Mesenchymal stem cell (in vitro differentiated cells and primary cell): ENCODE measurements at regions not wholly inside any gene's neighbourhood (a gene's known extent, or its start where the extent isn't known, plus 50 kb on each side); places are given as distances from the start of the nearest gene placed in this dataset.

Experiments
- DNase-seq: peaks from one replicate; pipeline ENCODE4 v3.0.0-alpha.2; 2013
- H2AFZ ChIP-seq: one replicate; pipeline ENCODE4 v1.6.1; 2013; ENCODE audit warnings: low read depth, mild to moderate bottlenecking, control low read depth, inconsistent platforms, low read length, moderate library complexity
- H2AK5ac ChIP-seq: 2 replicates; pipeline ENCODE4 v1.6.1; 2013; ENCODE audit warnings: low read length, moderate library complexity, mild to moderate bottlenecking, inconsistent platforms; ENCODE audit not compliant: severe bottlenecking
- H2BK120ac ChIP-seq: one replicate; pipeline ENCODE4 v1.6.1; 2013; ENCODE audit warnings: low read depth, mild to moderate bottlenecking, inconsistent platforms, low read length, moderate library complexity
- H2BK12ac ChIP-seq, 2 experiments: one replicate each; pipeline ENCODE4 v1.6.1; 2013; ENCODE audit warnings: inconsistent platforms in 2 of 2, low read length in 2 of 2, mild to moderate bottlenecking in 2 of 2, moderate library complexity in 2 of 2, control low read depth in 1 of 2
- H2BK15ac ChIP-seq: one replicate; pipeline ENCODE4 v1.6.1; 2013; ENCODE audit warnings: mild to moderate bottlenecking, low read depth, inconsistent platforms; ENCODE audit not compliant: poor library complexity, severe bottlenecking
- H2BK5ac ChIP-seq: 2 replicates; pipeline ENCODE4 v1.6.1; 2013; ENCODE audit warnings: low read depth, mild to moderate bottlenecking, low read length, control low read depth, inconsistent platforms; ENCODE audit not compliant: poor library complexity, severe bottlenecking
- H3K14ac ChIP-seq, 2 experiments: one replicate each; pipeline ENCODE4 v1.6.1; 2013; ENCODE audit warnings: inconsistent platforms in 2 of 2, low read length in 2 of 2, control low read depth in 1 of 2, mild to moderate bottlenecking in 1 of 2, moderate library complexity in 1 of 2
- H3K18ac ChIP-seq, 2 experiments: one replicate each; pipeline ENCODE4 v1.6.1; 2013; ENCODE audit warnings: inconsistent platforms in 2 of 2, low read length in 2 of 2, control low read depth in 1 of 2, low read depth in 1 of 2, mild to moderate bottlenecking in 1 of 2
- H3K23ac ChIP-seq, 2 experiments: one replicate each; pipeline ENCODE4 v1.6.1; 2013; ENCODE audit warnings: inconsistent platforms in 2 of 2, low read length in 2 of 2, mild to moderate bottlenecking in 2 of 2, moderate library complexity in 2 of 2, control low read depth in 1 of 2
- H3K27ac ChIP-seq: 2 replicates; pipeline ENCODE4 v1.5.1; 2013; ENCODE audit warnings: mild to moderate bottlenecking, moderate library complexity, low read length, control low read depth, inconsistent platforms; ENCODE audit not compliant: poor library complexity, severe bottlenecking
- H3K27me3 ChIP-seq, 2 experiments: 2 replicates each; pipeline versions ENCODE4 v1.6.1 to v1.7.0; 2013; ENCODE audit warnings: low read length in 2 of 2, mild to moderate bottlenecking in 2 of 2, moderate library complexity in 2 of 2, control low read depth in 1 of 2, inconsistent platforms in 1 of 2; ENCODE audit not compliant: control insufficient read depth in 1 of 2, insufficient read depth in 1 of 2
- H3K36me3 ChIP-seq, 2 experiments: 2 replicates each; pipeline versions ENCODE4 v1.6.1 to v1.7.0; 2013; ENCODE audit warnings: low read length in 2 of 2, control low read depth in 1 of 2, inconsistent platforms in 1 of 2, low read depth in 1 of 2, mild to moderate bottlenecking in 1 of 2; ENCODE audit not compliant: insufficient read depth in 2 of 2, control insufficient read depth in 1 of 2
- H3K4ac ChIP-seq, 2 experiments: one replicate each; pipeline ENCODE4 v1.6.1; 2013; ENCODE audit warnings: inconsistent platforms in 2 of 2, low read length in 2 of 2, mild to moderate bottlenecking in 2 of 2, moderate library complexity in 2 of 2, control low read depth in 1 of 2, low read depth in 1 of 2
- H3K4me1 ChIP-seq: 2 replicates; pipeline ENCODE4 v1.6.1; 2013; ENCODE audit warnings: low read depth, low read length, control low read depth; ENCODE audit not compliant: control insufficient read depth, insufficient read depth
- H3K4me2 ChIP-seq: 2 replicates; pipeline ENCODE4 v1.6.1; 2013; ENCODE audit warnings: low read length, mild to moderate bottlenecking, inconsistent platforms; ENCODE audit not compliant: poor library complexity, severe bottlenecking
- H3K4me3 ChIP-seq, 2 experiments: 2 replicates each; pipeline versions ENCODE4 v1.5.1 to v1.7.0; 2013; ENCODE audit warnings: low read length in 2 of 2, mild to moderate bottlenecking in 2 of 2, control low read depth in 1 of 2, low read depth in 1 of 2; ENCODE audit not compliant: insufficient read depth in 1 of 2
- H3K79me1 ChIP-seq: replicated peaks from 2 replicates; pipeline ENCODE4 v1.6.1; 2013; ENCODE audit warnings: mild to moderate bottlenecking, control low read depth, low read length, inconsistent platforms; ENCODE audit not compliant: poor library complexity, severe bottlenecking
- H3K9ac ChIP-seq: 2 replicates; pipeline ENCODE4 v1.7.0; 2013; ENCODE audit warnings: mild to moderate bottlenecking, low read length, moderate library complexity
- H3K9me3 ChIP-seq: 2 replicates; pipeline ENCODE4 v1.7.0; 2013; ENCODE audit warnings: mild to moderate bottlenecking, low read length; ENCODE audit not compliant: control insufficient read depth
- H4K8ac ChIP-seq: one replicate; pipeline ENCODE4 v1.6.1; 2013; ENCODE audit warnings: inconsistent platforms, mild to moderate bottlenecking, low read length, moderate library complexity
- H4K91ac ChIP-seq: one replicate; pipeline ENCODE4 v1.6.1; 2013; ENCODE audit warnings: mild to moderate bottlenecking, low read length, inconsistent platforms
- WGBS: methylation state at CpG from one replicate; pipeline ENCODE4 v1.1.7; 2013; ENCODE audit warnings: mixed read lengths; 5-methylcytosine and 5-hydroxymethylcytosine counted together

GRCh38 chr11:110984693-110985092 lies 260.8 kb upstream of the POU2AF2 start:
- WGBS: 84% methylated on average over 1 of the region's 1 CpG
- H2BK120ac ChIP-seq: no peak overlapping the region

GRCh38 chr11:110984147-110984546 lies 261.4 kb upstream of the POU2AF2 start:
- H2BK120ac ChIP-seq: no peak overlapping the region
- no peak overlapping the region for H2BK15ac ChIP-seq
- H3K79me1 ChIP-seq: no peaks in the 10 kb centered on the region
- no peak overlapping the region for H3K27ac ChIP-seq
- H3K4me1 ChIP-seq: no peaks in the 10 kb centered on the region
- H3K4me3 ChIP-seq: no peak overlapping the region
- no CpG with 5 or more reads among the region's 2 CpGs for WGBS
- H3K23ac ChIP-seq: no peak overlapping the region
- no peak overlapping the region for H3K14ac ChIP-seq
- H3K18ac ChIP-seq: no peak overlapping the region
- no peaks in the 10 kb centered on the region for H3K9me3 ChIP-seq
- no peak overlapping the region for H2BK12ac ChIP-seq
- no peaks in the 10 kb centered on the region for H3K27me3 ChIP-seq
- peak; percentile 73 for DNase-seq
- H4K91ac ChIP-seq: no peak overlapping the region
- no peak overlapping the region for H2AK5ac ChIP-seq
- H3K4me2 ChIP-seq: no peak overlapping the region
- no peaks in the 10 kb centered on the region for H3K36me3 ChIP-seq
- H3K4ac ChIP-seq: no peak overlapping the region
- no peak overlapping the region for H2AFZ ChIP-seq
- H2BK5ac ChIP-seq: no peak overlapping the region
- no peak overlapping the region for H3K9ac ChIP-seq
- no peak overlapping the region for H4K8ac ChIP-seq

More at GRCh38 chr11:110984693-110985092, 260.8 kb upstream of the POU2AF2 start:
- no peaks in the 10 kb centered on the region for H3K4me1 ChIP-seq
- peak overlapping the region in 1 of 2 experiments; percentile 39 for H2BK12ac ChIP-seq
- H3K23ac ChIP-seq: no peak overlapping the region
- no peak overlapping the region for H3K14ac ChIP-seq
- no peak for DNase-seq
- H4K8ac ChIP-seq: no peak overlapping the region
- no peak overlapping the region for H2BK15ac ChIP-seq
- no peaks in the 10 kb centered on the region for H3K27me3 ChIP-seq
- no peak overlapping the region for H2AFZ ChIP-seq
- no peak overlapping the region for H2AK5ac ChIP-seq
- no peaks in the 10 kb centered on the region for H3K36me3 ChIP-seq
- no peak overlapping the region for H2BK5ac ChIP-seq
- no peak overlapping the region for H3K4me3 ChIP-seq
- H3K4me2 ChIP-seq: no peak overlapping the region
- no peak overlapping the region for H3K27ac ChIP-seq
- H3K79me1 ChIP-seq: no peaks in the 10 kb centered on the region
- H3K9ac ChIP-seq: no peak overlapping the region
- peak overlapping the region in 1 of 2 experiments; percentile 61 for H3K4ac ChIP-seq
- H3K18ac ChIP-seq: no peak overlapping the region
- H3K9me3 ChIP-seq: no peaks in the 10 kb centered on the region
- H4K91ac ChIP-seq: no peak overlapping the region

- H3K4me2 ChIP-seq: no peak overlapping the region
- H2AFZ ChIP-seq: no peak overlapping the region
- H3K4ac ChIP-seq: no peak overlapping the region
- no peaks in the 10 kb centered on the region for H3K9me3 ChIP-seq
- H4K8ac ChIP-seq: no peak overlapping the region
- H2BK15ac ChIP-seq: no peak overlapping the region
- H3K36me3 ChIP-seq: no peaks in the 10 kb centered on the region
- no peak overlapping the region for H3K23ac ChIP-seq
- H2BK12ac ChIP-seq: no peak overlapping the region
- no peak overlapping the region for H2BK120ac ChIP-seq
- no peaks in the 10 kb centered on the region for H3K79me1 ChIP-seq
- H3K18ac ChIP-seq: no peak overlapping the region
- no peak overlapping the region for H3K4me3 ChIP-seq
- 79% methylated on average over 2 of the region's 2 CpGs for WGBS
- no peak overlapping the region for H4K91ac ChIP-seq
- H3K14ac ChIP-seq: no peak overlapping the region
- no peaks in the 10 kb centered on the region for H3K4me1 ChIP-seq
- no peak overlapping the region for H3K9ac ChIP-seq
- DNase-seq: no peak
- no peak overlapping the region for H2AK5ac ChIP-seq
- H2BK5ac ChIP-seq: no peak overlapping the region
- no peaks in the 10 kb centered on the region for H3K27me3 ChIP-seq
- no peak overlapping the region for H3K27ac ChIP-seq
These were observed 263.3 kb upstream of the POU2AF2 start for GRCh38 chr11:110982214-110982613.

GRCh38 chr11:110979696-110980095 lies 265.8 kb upstream of the POU2AF2 start:
- no peak overlapping the region for H4K8ac ChIP-seq
- H3K4me3 ChIP-seq: no peak overlapping the region
- DNase-seq: no peak
- H3K18ac ChIP-seq: no peak overlapping the region
- H3K79me1 ChIP-seq: no peaks in the 10 kb centered on the region
- H2BK12ac ChIP-seq: no peak overlapping the region
- H3K9ac ChIP-seq: no peak overlapping the region
- no peak overlapping the region for H4K91ac ChIP-seq
- H3K4ac ChIP-seq: no peak overlapping the region
- H3K9me3 ChIP-seq: no peaks in the 10 kb centered on the region
- no peak overlapping the region for H2BK120ac ChIP-seq
- no peak overlapping the region for H2AFZ ChIP-seq
- no peaks in the 10 kb centered on the region for H3K4me1 ChIP-seq
- H3K4me2 ChIP-seq: no peak overlapping the region
- H2AK5ac ChIP-seq: no peak overlapping the region
- no peaks in the 10 kb centered on the region for H3K27me3 ChIP-seq
- 77% methylated on average over 1 of the region's 1 CpG for WGBS
- no peak overlapping the region for H3K14ac ChIP-seq
- no peak overlapping the region for H3K23ac ChIP-seq
- no peaks in the 10 kb centered on the region for H3K36me3 ChIP-seq
- no peak overlapping the region for H2BK15ac ChIP-seq
- no peak overlapping the region for H3K27ac ChIP-seq
- no peak overlapping the region for H2BK5ac ChIP-seq
